Muscle of arm (tissue), 1 donor: ENCODE measurements at regions not wholly inside any gene's neighbourhood (a gene's known extent, or its start where the extent isn't known, plus 50 kb on each side); places are given as distances from the start of the nearest gene placed in this dataset.
A peak's percentile ranks its signal among the peaks of the same experiment; 100 is the strongest.
"Not testable (repeated sequence)": the region's sequence is repeated elsewhere in the genome, so short reads cannot be mapped to it uniquely, and the experiment has no call there.

Experiments
- DNase-seq: peaks from one replicate; pipeline ENCODE4 v3.0.0-alpha.2; 2013

DNA sequence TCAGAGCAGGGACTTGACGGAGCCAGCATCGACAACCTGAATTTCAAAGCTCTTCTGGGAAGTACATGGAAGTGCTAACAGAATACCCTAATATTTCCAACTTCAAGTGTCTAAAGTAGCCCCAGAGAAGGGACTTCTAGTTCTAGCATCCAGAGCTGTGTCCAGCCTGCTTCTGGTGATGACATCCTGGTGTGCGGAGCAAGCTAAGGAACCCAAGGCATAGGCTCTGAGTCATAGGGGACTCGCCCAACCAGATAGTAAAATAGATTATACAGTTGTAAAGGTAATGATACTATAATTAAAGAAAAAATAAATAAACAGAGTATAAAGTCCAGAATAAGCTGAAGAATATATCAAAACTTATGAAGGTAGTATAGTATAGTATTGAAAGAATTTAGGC lies 108.1 kb upstream of the SERPINE2 start:
- no peak for DNase-seq

DNA sequence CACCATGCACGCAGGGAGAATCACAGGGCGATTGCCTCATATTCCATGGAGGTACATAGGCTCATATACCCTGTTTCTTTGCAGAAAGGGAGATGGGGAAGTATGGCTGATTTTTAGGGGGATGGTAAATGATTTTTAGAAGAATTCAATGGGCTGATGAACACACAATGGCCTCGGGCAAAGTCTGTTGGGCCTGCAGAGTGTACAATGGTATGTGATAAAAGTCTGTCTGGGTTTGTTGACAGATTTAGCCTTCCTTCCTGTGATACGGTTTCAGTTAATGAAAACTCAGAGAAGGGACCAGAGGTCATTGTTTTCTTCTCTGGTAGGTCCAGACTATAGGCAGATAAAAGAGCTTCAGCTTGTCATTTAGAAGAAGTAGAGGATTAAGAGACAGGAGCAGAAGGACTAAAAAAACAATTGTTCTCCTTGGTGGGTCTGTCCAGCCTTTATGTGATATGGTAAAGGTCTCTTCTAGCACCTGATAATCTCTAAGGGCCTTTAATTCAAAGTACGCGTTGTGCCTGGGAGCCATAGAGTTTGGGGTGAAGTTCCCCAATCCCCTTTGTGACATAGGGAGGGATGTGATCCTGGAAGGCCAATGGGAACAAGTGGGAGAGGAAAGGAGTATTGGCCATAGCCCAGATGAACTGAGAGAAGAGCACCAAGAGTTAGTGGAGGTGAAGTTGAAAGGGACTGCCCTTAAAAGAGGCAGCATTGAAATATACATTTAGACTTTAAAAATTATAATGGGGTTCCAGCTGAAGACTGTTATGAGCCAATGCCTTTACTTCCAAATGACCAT lies 107.5 kb upstream of the SERPINE2 start:
- no peak for DNase-seq

DNA sequence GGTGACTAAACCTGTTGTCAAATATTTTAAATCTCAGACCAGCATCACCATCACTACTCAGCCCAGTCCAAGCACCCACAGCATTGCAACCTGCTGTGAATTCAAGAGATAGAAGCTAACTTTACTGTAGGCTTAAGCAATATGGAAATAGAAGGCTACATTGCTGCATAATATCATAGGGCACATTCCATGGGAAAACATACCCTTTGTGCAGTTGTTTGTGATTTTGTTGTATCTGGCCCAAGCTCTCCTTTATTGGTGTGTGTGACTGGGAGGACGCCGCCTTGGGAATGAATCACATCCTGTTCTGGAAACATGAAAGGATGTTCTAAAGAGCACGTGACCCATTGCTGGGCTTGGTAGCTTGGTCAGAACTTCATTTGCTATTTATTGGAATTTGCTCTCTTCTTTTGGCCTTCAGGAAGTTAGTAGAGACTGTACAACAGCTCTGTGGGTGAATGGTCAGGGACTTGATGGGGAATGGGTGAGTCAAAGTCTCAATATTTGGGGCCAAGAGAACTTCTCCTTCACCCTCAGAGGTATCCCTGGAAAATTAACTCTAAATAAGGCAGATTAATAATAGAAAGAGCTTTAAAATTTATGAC lies 106.8 kb upstream of the SERPINE2 start:
- no peak for DNase-seq

DNA sequence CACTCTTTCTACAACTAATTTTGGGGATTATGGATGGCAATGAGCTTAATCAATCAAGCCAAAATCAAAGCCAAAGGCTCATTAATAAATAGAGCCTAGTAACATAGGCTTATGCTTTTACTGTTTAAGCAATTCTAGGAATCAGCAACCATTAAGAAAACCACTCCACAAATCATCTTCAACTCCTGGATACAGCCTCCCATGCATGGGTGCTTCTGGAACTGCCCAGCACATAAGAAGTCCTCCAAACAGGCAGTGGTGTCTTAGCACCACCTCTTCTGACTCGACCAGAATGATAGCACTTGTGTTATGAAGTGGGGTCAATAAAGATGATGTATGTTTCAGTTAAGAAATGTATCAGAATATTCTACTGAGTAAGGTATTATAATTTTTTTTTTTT lies 104.4 kb upstream of the SERPINE2 start:
- no peak for DNase-seq

DNA sequence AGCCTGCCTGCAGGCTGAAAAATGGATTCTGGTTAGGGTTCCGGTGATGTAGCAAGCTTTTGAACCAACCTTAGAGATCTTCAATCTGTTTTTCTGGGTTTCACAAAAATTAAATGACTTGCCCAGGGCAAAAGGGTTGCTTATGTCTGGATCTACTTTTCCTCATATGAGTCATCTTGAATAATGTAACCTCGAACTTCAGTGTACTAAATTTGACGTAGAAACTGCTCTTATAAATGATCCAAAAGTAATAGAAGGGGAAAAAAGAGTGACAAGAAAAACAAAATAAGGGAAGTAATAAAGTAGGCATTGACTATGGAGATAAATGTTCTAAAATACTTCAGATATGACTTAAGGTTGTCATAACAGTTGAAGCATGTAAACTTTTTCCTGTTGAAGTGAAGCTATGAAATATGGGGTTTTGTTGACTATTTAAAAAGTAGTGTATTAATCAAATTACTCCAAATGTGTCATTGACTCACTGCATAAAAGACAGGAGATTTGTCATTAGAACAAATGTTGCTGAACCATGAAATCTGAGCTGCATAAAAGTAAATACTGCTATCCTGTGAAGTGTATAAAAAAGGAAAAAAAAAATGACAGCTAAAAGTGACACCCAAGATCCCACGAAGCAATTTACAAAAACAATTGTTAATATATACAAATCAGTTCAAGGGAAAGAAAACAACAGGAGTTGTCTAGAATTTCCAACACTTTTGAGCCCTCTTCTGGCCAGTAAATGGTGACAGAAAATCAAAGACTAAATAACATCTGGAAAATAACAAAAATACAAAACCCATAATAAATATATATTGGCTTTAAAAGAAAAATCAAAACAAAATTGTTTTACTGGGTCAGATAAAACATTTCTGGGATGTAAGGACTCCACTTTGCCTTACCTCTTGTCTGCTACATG lies 103.6 kb upstream of the SERPINE2 start:
- DNase-seq: no peak

DNA sequence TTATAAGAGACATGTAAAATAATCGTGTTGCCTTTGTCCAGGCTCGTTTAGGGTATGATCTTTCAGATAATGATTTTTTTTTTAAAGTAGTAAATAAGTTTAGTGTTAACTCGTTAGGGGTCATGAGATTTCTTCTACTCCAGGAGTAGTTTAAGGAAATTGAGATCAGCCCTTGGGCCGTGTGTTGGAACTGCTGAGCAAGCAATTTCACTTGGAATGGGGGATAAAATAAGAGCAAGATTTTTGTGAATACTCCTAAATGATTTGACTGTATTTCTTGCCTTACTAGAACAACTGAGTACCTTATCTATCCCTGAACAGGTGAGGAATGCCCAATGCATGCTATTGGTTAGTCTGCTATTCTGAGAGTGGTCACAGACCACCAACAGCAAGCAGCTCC lies 102.2 kb upstream of the SERPINE2 start:
- no peak for DNase-seq

DNA sequence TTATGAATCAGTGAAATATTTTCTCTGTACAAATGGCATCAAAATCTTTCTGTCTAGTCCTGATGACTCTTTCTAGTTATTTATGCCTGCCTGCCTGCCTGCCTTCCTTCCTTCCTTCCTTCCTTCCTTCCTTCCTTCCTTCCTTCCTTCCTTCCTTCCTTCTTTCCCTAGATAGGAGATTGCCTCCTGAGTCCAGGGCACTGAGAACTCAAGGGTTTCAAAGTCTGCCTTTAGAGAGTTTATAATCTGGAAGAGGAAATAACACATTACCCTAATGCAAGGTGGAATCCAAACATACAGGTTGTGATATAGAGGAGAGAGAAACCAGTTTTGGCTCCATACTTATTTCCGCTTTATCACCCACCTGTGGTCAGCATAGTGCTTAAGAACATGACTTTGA lies 98.1 kb upstream of the SERPINE2 start:
- DNase-seq: no peak

DNA sequence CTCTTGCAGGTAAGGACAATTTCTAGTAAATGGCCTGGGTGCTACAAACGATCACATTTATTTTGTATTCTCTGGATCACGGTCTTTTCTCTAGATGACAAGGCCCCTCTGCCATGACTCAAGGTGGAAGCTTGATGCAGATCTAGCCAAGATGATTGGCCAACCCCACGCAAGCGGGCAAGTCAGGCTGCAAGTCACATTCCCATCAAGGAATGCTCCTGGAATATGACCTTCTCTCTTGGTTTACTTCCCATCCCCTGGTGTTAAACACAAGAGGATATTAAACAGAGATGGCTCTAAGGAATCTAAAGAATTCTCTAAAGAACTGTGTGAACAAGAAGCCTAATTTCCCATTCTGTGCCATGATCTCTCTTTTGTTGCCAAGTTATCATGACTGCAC lies 97.3 kb upstream of the SERPINE2 start:
- no peak for DNase-seq

DNA sequence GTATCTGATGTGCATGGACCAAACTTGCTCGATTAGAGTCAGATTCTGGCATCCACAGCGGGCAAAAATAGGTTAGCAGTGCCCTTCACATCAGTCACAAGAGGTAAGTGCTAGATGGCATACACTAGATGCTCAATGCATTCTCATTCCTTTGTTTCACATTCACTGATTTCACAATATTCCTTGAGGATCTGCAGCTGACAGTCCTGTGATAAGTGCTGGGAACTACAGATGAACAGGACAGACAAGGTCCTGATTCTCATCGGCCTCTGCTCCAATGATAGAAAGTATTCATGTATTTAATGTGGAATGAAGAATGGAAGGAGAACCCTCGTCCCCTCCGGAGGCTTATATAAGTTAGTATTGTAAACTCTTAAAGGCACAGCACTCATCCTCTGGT lies 96.8 kb upstream of the SERPINE2 start:
- no peak for DNase-seq

DNA sequence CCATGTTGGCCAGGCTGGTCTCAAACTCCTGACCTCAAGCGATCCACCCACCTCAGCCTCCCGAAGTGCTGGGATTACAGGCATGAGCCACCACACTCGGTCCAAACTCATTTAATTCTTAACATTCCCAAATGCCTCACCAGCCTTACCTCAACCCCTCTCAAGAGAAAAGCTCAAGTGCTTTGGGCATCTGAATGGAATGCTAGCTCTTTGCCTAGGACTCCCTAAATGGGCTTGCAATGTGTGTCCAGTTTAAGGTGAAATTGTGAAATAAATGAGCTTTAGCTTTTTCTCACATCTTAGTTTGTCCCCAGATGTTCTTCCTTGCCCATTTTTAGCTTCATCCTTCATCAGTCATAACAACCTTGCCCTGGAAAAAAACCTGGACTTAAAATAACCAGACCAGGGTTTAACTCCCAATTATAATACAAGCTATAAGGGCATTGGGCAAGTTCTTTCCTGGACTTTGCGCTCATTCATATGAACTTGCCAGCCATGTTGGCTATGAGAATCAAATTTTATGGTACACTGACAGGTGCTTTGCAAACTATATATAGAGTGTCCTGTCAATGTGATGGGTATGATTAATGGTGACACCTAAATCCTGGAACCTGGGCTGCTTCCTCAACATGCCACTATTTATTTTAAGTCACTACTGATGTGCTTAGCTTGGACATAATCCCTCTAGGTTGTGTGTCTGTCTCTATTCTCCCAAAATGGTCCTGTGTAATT lies 95.1 kb upstream of the SERPINE2 start:
- DNase-seq: no peak

DNA sequence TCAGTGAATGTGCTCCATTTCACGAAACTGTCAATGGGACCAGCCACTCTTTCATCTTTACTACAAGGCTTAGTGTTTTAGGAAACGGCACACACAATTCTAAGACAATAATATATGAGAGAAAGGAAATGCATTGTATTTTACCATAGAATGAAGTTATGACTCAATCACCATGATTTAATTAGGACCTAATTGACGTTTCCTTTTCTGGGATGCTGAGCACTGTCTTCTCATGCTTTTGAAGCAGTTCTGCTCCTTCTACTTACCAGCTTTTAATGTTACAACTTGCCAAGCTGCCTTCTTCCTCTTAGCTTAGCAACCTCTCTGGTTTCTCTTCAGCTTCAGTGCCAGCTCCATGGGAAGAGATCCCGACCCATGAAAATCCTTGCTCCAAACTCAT lies 94.3 kb upstream of the SERPINE2 start:
- no peak for DNase-seq

DNA sequence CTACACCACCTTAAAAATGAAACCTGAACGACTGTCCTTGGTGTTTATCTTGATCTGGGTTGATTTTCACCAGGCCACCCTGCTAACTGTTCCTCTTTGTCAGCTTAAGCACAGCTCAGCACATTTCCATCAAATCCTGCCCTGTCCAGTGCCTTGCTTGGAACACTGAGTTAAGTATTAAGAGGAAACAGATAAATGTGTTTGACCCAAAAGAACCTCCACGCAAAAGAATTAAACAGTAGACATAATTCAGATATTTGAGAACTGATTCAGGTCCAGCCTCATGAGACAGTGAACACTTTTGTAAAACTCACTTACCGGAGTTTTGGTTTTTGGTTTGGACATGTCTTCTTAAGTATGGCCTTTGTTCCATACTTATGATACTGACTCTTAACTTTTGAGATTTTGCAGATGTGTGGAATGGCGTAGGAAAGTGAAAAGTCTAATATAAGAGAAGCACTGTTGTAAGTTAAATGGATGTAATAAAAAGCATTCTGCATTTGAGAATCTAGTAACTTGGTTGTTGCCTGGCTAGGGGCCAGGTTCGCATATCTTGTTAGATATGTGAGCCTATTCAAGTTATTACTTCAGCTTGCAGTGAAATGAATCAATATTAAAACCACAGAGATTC lies 88.9 kb upstream of the SERPINE2 start:
- no peak for DNase-seq

DNA sequence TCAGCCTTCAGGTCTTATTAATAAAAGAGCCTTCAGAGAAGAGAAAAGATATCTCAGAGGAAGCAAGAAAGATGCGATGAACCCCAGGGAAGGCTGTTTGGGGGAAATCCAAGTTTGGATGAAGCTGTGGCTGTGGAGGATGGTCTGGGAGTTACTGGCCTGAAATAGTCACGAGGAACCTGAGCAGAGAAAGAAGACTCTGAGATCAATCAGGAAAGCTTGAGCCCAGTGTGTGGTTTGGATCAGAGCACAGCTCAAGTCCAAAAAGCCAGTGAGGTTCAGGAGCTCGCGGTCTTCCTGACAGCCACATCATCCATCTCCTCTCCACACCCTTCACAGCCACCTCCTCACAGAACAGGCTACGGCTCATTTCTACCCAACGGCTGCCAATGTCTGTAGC lies 87.4 kb upstream of the SERPINE2 start:
- DNase-seq: peak; percentile 53

DNA sequence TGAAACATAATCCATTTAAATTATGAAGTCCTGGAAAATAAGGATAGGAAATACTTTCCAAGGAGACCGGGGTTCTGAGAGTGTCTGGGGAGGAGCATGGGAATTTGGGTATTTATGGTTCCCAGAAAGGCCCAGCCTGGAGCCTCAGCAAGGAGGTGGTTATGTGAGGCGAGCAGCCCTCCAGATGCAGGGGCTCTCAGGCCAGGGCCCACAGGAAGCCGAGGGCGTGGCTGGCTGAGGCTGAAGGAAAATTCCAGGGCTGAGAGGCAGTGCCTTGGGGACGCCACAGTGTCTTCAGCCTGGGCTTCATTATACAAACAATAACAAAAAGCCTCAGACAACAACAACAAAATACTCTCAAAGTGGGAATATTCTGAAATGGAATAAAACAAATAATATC lies 86.9 kb upstream of the SERPINE2 start:
- DNase-seq: peak; percentile 48

DNA sequence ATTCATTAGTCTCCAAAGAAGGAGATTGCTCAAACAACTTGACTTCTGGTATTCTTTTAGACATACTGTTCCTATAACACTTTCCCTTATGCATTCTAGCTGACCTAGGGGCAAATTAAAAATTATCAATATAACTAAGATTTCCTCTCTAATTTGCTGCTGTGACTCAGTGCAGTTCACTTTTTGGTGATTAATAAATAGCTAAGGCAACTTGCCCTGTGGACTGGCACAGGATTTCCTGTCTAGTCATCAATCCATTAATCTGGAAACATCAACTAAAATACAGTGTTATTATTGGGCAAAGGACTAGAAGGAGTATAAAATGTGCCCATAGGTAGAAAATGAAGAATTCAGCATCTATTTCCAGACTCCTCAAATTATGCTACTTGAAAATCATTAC lies 83.5 kb upstream of the SERPINE2 start:
- DNase-seq: no peak

DNA sequence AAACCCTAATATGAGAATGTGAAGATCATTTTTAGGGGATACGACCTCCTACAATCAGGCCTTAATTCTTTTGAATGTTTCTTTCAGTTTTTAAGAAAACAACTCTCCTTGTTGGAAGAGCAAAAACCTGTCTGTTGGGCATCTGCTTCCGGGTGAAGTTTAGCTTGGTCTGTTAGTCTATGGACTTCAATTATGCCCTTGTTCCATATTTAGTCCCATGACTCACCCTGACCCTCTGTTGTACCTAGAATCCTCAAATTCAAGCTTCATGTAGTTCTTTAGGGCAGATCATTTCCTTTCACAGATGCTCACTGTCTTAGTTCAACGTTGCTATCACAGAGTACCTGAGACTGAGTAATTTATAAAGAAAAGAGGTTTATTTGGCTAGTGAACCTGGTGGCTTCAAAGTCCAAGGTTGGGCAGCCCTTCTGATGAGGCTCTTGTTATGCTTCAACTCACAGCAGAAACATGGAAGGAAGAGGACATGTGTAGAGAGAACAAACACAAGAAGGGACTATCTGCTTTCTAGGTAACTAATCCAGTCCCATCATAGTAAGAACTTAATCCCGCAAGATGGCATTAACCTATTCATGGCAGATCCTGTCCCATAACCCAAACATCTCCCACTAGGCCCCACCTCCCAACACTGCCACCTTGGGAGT lies 82.5 kb upstream of the SERPINE2 start:
- no peak for DNase-seq

DNA sequence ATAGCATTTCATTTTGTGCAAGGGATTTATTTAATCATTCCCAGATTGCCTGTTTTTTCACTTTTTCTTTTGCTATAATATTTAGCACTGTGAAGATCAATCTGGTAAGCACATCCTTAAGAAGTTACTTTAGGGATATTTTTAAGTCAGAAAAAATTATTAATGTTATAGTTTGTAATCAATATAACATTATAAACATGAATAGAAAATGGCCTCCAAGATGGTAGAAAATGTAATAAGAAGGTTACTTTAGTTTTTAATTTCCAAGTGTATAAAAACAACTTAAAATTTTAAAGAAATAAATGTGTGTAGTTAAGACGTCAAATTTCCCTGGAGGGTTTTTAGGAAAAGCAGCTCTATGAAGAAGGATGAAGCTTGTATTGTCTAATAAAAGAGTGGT lies 81.9 kb upstream of the SERPINE2 start:
- DNase-seq: no peak

DNA sequence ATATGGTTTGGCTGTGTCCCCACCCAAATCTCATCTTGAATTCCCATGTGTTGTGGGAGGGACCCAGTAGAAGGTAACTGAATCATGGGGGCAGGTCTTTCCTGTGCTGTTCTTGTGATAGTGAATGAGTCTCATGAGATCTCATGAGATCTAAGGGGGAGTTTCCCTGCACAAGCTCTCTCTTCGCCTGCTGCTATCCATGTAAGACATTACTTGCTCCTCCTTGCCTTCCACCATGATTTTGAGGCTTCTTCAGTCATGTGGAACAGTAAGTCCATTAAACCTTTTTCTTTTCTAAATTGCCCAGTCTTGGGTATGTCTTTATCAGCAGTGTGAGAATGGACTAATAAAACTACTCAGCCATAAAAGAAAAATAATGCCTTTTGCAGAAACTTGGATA lies 80.8 kb upstream of the SERPINE2 start:
- not testable (repeated sequence) for DNase-seq

DNA sequence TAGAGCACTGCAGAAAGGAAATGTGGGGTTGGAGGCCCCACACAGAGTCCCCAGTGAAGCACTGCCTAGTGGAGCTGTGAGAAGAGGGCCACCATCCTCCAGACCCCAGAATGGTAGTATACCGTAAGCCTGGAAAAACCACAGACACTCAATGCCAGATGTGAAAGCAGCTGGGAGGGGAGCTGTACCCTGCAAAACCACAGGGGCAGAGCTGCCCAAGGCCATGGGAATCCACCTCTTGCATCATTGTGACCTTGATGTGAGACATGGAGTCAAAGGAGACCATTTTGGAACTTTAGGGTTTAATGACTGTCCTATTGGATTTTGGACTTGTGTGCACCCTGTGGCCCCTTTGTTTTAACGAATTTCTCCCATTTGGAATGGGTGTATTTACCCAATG lies 75.3 kb upstream of the SERPINE2 start:
- DNase-seq: no peak

DNA sequence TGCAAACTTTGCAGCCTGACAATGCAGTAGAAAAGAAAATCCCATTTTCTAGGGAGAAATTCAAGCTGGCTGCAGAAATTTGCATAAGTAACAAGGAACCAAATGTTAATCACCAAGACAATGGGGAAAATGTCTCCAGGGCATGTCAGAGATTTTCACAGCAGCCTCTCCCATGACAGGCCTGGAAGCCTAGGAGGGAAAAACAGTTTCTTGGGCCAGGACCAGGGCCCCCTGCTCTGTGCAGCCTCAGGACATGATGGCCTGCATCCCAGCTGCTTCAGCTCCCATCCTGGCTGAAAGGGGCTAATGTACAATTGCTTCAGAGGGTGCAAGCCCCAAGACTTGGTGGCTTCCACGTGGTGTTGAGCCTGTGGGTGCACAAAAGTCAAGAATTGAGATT lies 74.8 kb upstream of the SERPINE2 start:
- not testable (repeated sequence) for DNase-seq

DNA sequence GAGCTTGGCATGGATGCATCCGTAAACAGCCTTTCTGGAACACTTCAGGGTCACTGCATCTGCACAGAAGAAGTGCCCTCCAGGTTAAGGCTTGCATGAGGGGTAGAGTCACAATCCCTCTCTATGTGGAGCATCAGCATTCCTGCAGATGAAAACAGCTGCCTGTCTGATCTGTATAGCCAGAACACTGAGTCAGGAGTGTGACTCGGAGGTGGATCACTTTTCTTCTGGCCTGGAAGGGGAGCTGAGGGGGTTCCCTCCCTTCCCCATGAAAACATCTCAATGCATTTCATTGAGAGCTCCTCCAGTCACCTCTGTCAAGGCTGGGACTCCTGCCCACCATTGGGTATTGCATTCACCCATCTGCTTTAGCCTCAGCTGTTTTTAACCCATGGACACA lies 72.5 kb upstream of the SERPINE2 start:
- DNase-seq: no peak
